HG03060 (cell line): ENCODE measurements at regions not wholly inside any gene's neighbourhood (a gene's known extent, or its start where the extent isn't known, plus 50 kb on each side); places are given as distances from the start of the nearest gene placed in this dataset.
"Not testable (repeated sequence)": the region's sequence is repeated elsewhere in the genome, so short reads cannot be mapped to it uniquely, and the experiment has no call there.

Experiments
- ATAC-seq: cut with Tn5 transposase; IDR thresholded peaks from one replicate; pipeline ENCODE4 v1.9.1; 2021; ENCODE audit warnings: low read depth, moderate number of reproducible peaks; ENCODE audit not compliant: unreplicated experiment

GRCh38 chr2:65765376-65765775, 333.0 kb upstream of the SPRED2 start:
- ATAC-seq, result no peak

DNA sequence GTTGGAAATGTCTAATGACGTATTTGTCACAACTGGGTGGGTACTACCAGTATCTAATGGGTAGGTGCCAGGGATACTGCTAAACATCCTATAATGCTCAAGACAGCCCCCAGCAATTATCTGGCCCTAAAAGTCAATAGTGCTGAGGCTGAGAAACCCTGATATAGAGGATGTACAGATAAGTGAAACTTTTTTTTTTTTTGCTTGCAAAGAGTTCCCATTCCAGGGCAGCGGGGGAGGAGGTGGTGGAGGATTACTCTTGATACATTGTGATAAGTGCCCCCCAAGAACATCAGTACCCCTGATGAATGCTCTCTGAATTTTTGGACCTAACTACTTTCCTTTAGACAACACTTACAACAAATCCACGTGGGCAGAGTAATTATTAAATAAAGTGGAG, 329.7 kb upstream of the SPRED2 start:
- ATAC-seq, result no peak

GRCh38 chr2:65754219-65754618, 321.8 kb upstream of the SPRED2 start:
- no peak for ATAC-seq

GRCh38 chr2:65751408-65751807, 319.0 kb upstream of the SPRED2 start:
- ATAC-seq, result no peak

DNA sequence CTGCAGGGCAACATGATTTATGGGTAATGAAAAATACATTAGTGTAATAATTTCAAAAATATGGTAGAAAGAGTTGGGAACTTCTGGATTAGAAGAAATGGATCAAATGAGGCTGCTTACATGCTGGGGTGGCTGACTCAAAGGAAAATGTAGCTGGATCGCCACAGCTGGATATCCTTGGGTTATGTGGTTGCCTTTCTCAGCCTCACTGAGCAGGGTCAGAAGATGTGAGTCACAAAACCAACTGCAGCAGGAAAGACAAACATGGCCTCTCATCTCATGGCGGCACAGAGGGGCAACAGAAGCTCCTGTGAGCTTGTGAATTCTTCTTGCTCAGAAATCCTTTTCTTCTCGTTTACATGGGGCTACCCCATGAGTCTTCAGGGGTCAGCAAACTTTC, 317.1 kb upstream of the SPRED2 start:
- ATAC-seq, result no peak

GRCh38 chr2:65747875-65748274, 315.5 kb upstream of the SPRED2 start:
- not testable (repeated sequence) for ATAC-seq

DNA sequence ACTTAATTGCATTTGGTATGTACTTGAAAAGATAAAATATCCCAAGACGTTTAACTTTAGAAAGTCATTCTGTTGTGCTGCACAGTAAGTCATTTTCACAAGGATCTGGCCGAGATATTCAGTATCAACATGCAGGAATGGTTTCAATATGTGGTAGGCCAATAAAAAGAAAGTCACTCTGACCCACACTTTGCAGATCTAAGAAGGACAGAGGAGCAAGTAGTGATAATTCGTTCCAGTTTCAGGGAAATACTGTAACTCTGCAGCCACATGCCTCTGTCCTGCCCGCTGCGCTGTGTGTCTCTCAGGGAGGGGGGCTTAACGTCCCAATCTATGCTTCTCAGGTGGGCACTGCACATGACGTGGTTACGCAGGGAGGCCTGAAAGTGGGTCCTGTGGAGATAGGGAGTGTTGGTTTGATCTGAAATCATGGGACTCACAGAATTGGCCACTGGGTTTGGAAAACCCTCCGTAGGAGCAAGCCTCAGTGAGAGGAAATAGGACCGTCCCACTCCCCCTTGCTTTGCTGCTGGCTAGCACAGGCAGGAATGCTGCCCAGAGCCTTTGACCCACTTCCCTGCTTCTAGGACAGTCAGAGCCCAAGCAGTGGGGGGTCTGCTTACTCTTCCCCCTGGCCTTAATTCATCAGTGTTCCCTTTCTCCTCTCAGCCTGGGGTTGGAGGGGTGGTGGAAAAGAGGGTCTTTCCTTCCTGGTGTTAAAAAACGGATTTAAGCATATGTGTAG, 314.7 kb upstream of the SPRED2 start:
- no peak for ATAC-seq

DNA sequence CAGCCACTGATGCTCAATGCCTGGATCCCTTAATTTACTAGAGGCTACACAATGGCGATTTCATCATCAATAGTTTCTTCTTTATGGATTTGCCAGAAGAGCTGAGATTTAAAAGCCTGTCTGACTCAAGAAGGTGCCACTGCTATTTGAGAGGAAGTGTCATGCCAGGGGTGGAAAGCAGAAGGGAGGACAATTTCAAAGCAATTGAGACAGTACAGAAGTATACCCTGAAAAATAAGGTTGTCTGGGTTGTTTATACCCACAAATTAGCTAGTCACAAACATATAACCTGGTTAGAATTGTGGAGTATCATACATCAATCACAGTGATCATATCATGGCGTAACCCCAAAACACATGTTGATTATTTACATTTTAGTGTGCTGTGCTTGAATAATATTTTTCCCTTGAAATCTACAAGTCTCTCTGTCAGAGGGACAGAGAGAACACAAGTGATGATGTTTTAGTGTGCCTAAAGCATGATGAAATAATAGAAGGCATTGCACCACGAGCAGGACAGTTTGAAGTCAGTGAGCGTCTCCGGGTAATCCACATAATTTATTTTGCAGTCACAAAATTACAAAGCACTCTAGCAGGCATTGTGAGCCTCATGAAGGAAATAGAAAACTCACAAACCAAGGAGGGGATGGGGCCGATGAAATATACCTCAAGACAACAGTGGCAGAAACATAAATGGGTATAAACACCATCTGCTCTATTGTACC, 312.2 kb upstream of the SPRED2 start:
- no peak for ATAC-seq

DNA sequence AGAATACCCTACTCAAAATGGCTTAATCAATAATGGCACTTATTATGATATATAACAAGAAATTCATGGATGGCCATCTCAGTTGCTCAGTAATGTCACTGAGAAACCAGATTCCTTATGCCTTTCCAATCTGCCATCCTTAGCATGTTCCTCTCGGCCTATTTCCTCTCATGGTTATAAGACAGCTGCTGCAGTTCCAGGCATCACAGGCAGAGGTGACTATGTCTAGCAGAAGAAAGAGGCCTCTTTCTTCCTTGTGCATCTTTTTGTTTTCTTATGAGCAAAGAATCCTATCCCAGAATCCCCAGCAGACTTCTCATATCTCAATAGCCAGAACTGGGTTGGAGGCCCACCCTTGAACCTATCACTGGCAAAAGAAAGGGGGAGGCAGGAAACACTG, 310.6 kb upstream of the SPRED2 start:
- no peak for ATAC-seq

DNA sequence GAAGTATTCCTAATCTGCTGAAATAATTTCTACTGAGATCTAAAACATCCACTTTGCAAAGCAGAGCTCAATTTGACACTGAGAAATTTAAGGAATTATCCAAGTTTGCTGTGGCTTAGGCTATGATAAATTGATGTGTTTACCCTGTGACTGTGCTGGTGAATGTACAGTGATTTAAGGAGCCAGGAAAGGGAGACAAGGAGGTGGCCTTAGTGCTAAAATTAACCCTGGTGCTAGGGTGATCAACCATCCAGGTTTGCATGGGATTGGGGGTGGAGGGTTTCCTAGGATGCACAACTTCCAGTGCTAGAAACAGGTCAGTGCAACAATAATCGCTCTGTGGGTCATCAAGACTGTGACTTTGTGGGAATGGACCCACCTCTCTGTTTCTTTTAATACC, 307.5 kb upstream of the SPRED2 start:
- no peak for ATAC-seq

DNA sequence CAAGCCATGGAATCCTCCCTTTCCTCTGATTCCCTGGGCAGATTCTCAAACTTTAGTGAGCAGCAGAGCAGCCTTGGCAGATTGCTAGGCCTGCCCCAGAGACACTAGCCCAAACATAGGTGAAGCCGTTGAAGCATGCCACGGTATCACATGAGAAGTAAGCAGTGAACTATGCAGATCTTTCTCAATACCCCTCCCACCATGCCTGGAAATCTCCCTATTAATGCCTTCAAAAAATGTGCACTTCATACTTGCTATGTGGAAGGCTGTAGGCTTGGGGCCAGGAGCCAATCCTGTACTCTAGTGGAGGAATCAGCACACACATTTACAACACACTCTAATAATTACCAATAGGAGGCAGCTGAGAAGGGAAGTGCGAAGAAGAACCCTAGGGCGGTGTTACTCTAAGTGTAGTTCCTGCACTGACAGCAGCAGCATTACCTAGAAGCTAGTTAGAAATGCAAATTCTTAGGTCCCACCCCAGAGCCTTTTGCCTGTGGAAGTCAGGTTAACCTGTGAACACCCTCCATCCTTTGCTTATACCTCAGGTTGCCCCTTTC, 305.1 kb upstream of the SPRED2 start:
- ATAC-seq, result no peak

DNA sequence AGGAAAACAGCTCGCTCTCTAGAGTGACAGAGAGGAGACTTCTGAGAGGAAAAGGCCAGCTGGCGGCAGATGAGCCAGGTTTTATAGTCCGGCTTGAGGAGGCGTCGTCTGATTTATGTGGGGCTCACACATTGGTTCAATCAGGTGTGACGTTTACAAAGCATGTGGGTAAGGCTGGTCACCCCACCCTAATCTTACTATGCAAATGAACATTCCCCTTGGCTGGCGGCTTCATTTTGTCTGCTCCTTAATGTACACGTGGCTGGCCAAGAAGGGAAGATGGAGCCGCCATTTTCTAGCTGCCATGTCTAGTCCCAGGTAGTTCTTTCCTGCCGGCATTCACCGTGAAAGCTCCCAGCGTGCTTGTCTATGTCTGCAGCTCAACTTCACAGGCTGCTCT, 299.1 kb upstream of the SPRED2 start:
- no peak for ATAC-seq

GRCh38 chr2:65730186-65730585, 297.8 kb upstream of the SPRED2 start:
- no peak for ATAC-seq

- ATAC-seq, result no peak
Measured at GRCh38 chr2:65729246-65729645, 296.8 kb upstream of the SPRED2 start.

DNA sequence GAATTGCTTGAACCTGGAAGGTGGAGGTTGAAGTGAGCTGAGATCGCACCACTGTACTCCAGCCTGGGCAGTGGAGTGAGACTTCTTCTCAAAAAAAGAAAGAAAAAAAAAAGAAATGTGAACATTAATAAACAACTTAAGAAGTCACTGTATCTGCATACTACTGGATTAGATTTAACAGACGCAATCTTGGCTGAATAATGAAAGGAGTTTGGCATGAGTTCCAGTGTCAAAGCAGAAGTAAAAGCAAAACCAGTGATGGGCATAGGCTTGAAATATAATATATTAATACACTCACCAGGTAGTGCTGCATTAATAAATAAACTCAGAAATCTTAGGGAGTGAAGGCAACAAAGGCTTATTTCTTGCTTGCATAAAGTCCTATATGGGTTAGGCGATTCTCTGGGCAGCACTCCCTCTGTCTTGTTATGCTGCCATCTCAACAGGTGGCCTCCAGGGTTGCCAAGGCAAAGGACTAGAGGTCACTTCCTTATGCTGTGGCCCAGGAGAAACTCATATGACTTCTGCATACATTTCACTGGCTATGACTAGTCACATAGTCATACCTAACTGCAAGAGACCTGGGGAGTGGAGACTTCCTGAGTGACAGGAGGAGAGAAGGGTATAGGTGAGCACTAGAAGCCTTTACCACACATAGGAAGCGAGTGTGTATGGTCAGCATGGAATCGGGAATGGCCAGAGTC, 296.2 kb upstream of the SPRED2 start:
- ATAC-seq, result no peak

GRCh38 chr2:65727816-65728215, 295.4 kb upstream of the SPRED2 start:
- ATAC-seq, result no peak

GRCh38 chr2:65727381-65727780, 295.0 kb upstream of the SPRED2 start:
- ATAC-seq, result no peak

DNA sequence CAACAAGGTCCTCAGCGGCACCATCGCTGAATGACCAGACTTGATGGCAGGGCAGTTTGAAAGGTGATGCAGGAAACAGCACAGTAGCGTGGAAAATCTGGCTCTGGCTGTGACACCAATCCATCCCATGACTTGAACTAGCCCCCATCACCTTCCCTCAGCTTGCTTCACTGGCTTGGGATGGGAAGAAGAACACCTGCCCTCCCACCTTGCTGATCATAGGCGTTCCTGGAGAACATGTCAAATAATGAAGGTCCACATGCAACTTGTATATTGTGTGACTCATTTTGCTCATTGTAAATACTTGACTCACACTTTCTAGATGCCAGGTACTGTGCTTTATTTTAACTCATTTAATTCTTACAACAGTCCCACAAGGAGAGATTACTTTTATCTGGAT, 292.4 kb upstream of the SPRED2 start:
- no peak for ATAC-seq

GRCh38 chr2:65724336-65724735, 291.9 kb upstream of the SPRED2 start:
- ATAC-seq, result no peak

- ATAC-seq, result no peak
Measured at GRCh38 chr2:65722028-65722778, 289.8 kb upstream of the SPRED2 start.

DNA sequence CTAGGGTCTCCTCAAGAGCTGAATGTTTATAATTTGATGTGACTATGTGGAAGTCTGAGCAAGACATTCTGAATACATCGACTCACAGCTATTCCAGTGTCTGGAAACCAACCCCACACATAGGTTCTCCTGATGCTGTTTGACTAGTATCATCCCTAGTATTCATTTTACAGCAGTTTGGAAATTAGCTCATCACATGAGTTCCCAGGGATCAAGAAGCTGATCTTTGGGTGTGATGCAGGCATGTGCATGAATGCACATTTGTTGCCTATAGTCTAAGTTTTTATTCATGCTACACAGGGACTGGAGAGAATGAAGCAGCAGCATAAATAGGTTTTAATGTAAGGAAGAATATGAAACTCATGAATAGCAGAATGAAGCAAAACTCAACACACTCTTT, 284.3 kb upstream of the SPRED2 start:
- no peak for ATAC-seq
